ENCODE measurements at regions not wholly inside any gene's neighbourhood (a gene's known extent, or its start where the extent isn't known, plus 50 kb on each side); places are given as distances from the start of the nearest gene placed in this dataset.
"Not testable (repeated sequence)": the region's sequence is repeated elsewhere in the genome, so short reads cannot be mapped to it uniquely, and the experiment has no call there.

- DNase-seq (ENCODE audit: extremely low spot score, insufficient read length, low read depth) (no peak), FAIRE-seq (no peak)
Observed at GRCh38 chr21:28877318-28877884, 115.3 kb downstream of the LTN1 start.

GRCh38 chr21:28875078-28875477 is 117.6 kb downstream of the LTN1 start:
- FAIRE-seq (no peak), DNase-seq (ENCODE audit: extremely low spot score, insufficient read length, low read depth) (no peak)

GRCh38 chr21:28872218-28872617 is 120.5 kb downstream of the LTN1 start:
- no peak for FAIRE-seq
- no peak for DNase-seq (ENCODE audit: extremely low spot score, insufficient read length, low read depth)

- FAIRE-seq, result no peak
- no peak for DNase-seq (ENCODE audit: extremely low spot score, insufficient read length, low read depth)
Observed at GRCh38 chr21:28871388-28872010, 121.2 kb downstream of the LTN1 start.

DNA sequence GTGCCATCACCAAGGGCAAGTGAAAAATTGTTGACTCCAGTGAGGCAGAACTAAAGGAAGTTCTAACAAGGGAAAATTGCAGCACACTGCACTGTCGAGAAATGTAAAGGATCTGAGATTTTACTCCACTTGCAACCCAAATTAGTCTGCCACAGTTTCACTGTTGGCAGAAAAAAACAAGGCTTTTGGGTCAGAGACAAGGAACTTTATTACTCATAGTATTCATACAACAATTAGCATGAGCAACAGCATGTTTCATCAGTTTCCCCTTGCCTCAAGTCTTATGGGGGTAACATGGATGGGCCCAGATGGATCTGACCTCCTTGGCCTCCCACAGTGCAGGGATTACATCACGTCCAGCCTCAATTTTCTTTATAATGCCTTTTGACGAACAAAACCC is 125.3 kb downstream of the LTN1 start:
- DNase-seq (ENCODE audit: extremely low spot score, insufficient read length, low read depth) (no peak), FAIRE-seq (no peak)

GRCh38 chr21:28865488-28866186 is 127.0 kb downstream of the LTN1 start:
- DNase-seq (ENCODE audit: extremely low spot score, insufficient read length, low read depth) (no peak), FAIRE-seq (no peak)

DNA sequence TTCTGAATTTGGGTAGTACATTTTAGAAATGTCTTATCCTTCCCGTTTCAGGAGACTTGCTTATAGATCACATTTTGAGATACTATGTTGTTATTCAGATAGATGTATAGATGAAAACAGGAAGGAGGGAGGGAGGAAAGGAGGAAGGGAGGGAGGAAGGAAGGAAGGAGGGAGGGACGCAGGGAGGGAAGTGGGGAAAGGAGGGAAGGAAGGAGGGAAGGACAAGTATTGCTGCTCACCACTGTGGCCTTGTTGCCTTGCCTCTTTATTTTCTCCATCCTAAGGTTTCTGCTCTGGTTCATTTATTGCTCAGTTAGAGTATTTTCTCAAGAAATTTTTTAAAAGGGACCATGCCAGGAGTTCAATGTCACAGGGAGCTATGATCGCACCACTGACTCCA is 134.3 kb downstream of the LTN1 start:
- FAIRE-seq (no peak), DNase-seq (ENCODE audit: extremely low spot score, insufficient read length, low read depth) (no peak)

DNA sequence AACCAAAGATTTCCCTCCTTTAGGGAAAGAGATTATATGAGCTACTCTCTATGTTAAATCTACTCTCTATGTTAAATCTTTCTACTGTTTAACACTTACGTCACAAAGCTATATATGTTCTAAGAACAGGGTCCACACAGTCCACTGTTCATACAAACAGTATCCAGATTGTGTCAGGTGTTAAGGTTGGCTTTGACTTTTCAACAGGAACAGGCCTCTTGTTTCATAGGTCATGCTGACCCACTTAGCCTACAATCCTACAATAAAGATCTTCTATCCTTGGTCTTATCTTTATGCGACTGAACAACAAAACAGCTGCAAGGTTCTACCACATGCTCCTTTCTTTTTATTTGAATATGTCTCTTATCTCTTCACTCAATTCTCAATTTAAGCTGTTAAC is 134.9 kb downstream of the LTN1 start:
- FAIRE-seq (no peak), DNase-seq (ENCODE audit: extremely low spot score, insufficient read length, low read depth) (no peak)

DNA sequence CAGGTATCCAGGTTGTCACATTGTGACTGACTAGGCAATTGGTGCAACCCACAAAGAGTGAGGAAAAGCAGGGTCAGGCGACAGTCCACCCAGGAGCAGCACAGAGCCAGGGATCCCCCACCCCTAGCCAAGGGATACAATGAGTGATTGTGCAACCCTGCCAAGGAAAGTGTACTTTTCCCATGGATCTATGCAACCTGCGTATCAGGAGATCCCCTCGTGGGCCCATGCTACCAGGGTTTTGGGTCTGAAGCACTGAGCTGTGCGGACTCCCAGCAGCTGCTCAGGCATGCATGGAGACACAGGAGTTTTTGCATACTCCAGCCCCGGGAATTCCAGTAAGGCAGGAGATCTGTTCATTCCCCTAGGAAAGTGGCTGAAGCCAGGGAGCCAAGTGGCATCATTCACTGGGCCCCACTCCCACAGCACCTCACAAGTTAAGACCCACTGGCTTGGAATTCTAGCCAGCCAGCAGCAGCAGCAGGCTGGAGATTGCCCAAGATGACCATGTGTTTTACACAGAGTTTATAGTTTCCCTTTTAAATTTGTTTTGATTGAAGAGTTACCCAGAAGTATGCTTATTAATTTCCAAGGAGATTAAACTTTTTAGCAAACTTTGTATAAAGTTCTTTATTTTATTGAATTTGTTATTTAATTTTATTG is 136.0 kb downstream of the LTN1 start:
- no peak for DNase-seq (ENCODE audit: extremely low spot score, insufficient read length, low read depth)
- FAIRE-seq, result no peak

DNA sequence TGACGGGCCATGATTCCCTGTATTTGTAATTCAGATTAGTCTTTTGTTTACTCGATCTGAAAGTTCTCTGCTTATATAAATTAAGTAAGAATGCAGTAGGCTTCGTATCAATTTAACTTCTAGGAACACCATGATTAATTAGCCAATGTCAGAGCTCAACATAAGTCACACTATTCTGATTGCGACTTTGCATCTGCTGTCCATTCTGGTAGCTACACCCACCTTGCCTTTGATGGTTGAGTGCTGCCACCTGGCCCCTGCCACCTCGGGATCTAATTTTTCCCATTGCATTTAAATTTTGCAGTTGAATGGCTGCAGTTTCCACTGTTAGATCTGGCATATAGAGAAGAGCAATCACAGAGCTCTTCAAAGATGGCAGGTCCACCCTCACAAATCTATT is 140.0 kb downstream of the LTN1 start:
- DNase-seq (ENCODE audit: extremely low spot score, insufficient read length, low read depth) (no peak), FAIRE-seq (no peak)

DNA sequence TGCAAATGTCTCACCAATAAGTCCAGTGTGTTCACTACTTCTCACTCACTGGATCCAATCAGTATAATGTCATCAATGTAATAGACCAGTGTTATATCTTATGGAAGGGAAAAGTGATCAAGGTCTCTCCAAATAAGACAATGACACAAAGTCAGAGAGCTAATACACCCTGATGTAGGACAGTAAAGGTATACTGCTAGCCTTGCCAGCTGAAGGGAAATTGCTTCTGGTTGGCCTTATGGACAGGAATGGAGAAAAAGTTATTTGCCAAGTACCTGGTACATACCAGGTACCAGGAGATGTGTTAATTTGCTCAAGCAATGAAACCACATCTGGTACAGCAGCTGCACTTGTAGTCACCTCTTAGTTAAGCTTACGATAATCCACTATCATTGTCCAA is 141.0 kb downstream of the LTN1 start:
- DNase-seq (ENCODE audit: extremely low spot score, insufficient read length, low read depth) (no peak), FAIRE-seq (no peak)

DNA sequence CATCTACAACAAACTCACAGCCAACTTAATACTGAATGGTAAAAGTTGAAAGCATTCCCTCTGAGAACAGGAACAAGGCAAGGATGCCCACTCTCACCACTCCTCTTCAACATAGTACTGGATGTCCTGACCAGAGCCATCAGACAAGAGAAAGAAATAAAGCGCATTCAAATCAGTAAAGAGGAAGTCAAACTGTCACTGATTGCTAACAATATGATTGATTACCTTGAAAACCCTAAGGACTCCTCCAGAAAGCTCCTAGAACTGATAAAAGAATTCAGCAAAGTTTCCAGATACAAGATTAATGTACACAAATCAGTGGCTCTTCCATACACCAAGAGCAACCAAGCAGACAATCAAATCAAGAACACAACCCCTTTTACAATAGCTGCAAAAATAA is 153.4 kb downstream of the LTN1 start:
- DNase-seq (ENCODE audit: extremely low spot score, insufficient read length, low read depth); FAIRE-seq: not testable (repeated sequence)

DNA sequence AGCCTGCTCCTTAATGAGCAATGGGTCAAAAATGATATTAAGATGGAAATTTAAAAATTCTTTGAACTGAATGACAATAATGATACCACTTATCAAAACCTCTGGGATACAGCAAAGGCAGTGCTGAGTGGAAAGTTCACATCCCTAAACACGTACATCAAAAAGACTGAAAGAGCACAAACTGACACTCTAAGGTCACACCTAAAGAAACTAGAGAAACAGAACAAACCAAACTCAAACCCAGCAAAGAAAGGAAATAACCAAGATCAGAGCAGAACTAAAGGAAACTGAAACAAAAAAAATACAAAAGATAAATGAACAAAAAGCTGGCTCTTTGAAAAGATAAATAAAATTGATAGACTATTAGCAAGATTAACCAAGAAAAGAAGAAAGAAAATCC is 155.3 kb downstream of the LTN1 start:
- not testable (repeated sequence) for DNase-seq (ENCODE audit: extremely low spot score, insufficient read length, low read depth); FAIRE-seq

DNA sequence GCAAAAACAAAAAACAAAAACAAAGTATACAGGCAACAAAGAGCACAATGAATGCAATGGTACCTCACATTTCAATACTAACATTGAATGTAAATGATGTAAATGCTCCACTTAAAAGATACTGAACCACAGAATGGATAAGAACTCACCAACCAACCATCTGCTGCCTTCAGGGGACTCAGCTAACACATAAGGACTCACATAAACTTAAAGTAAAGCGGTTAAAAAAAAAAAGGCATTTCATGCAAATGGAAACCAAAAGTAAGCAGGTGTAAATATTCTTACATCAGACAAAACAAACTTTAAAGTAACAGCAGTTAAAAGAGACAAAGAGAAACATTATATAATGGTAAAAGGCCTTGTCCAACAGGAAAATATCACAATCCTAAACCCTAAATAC is 156.1 kb downstream of the LTN1 start:
- FAIRE-seq; DNase-seq (ENCODE audit: extremely low spot score, insufficient read length, low read depth): not testable (repeated sequence)

- DNase-seq (ENCODE audit: extremely low spot score, insufficient read length, low read depth), result no peak
- no peak for FAIRE-seq
Observed at GRCh38 chr21:28834335-28835238, 158.1 kb downstream of the LTN1 start.

- no peak for FAIRE-seq
- DNase-seq (ENCODE audit: extremely low spot score, insufficient read length, low read depth), result no peak
Observed at GRCh38 chr21:28833609-28834008, 159.1 kb downstream of the LTN1 start.

GRCh38 chr21:28833182-28833581 is 159.5 kb downstream of the LTN1 start:
- FAIRE-seq (no peak), DNase-seq (ENCODE audit: extremely low spot score, insufficient read length, low read depth) (no peak)

DNA sequence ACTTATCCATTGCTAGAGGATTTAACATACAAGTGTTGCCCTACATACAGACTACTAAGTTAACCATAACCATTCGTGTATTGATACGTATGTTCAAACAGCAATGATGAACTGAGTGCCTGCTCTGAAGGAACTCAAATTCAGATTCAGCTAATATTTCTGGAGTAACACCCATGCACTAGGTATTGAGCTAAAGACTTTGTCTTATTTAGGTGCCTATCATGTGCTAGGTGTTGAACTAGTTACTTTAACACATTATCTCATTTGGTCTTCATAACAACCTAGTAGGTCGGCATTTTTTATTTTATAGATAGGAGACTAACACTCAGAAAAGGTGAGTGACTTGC is 160.0 kb downstream of the LTN1 start:
- FAIRE-seq (no peak), DNase-seq (ENCODE audit: extremely low spot score, insufficient read length, low read depth) (no peak)

DNA sequence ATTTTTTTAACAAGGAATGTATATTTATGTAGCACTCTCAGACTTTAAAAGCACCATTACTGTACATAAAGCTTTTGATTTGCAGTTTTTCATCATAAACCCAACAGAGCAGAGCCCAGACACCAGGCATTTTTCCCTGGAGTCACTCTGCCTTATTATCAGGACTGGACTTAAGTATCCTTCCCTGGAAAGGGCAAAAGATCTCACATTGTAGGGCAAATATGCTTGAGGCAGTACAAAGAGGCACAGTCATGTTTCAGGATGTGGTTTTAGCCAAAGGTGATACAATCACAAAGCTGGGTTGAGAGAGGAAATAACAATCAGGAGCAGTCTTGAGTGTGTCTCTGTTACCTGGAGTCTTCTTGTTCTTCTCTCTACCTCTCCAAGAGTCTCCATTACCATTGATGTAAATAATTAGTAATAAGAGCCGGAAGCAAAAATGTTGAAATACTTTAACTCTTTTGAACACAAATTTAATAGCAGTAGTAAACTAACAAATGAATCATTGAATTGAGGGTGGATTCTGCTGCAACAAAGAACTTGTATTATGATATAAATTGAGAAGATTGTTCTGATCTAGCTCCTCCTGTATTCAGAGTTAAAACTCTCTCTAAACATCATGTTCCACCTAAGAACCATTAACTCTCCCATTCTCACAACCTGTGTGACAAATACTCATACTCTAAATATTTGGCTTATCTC is 160.5 kb downstream of the LTN1 start:
- FAIRE-seq, result no peak

DNA sequence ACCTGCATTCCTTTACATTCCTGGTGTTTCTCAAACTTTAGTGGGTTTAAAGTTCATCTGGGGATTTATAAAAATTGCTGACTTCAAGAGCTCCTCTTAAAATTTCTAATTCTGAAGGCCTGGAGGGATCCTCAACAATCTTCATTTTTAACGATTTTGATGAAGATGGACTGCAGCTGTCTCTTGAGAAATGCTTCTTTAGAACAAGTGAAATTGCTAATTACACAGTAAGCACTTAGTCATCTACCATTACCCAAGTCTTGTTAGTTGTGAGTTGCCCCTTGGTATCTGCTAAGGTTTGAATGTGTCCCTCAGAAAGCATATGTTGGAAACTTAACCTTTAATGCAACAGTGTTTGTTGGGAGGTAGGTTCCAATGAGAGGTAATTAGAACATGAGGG is 163.7 kb downstream of the LTN1 start:
- FAIRE-seq (no peak), DNase-seq (ENCODE audit: extremely low spot score, insufficient read length, low read depth) (no peak)

More for the DNA sequence above, 160.5 kb downstream of the LTN1 start:
- DNase-seq (ENCODE audit: extremely low spot score, insufficient read length, low read depth), result no peak

All from GM18507 (cell line).